GM19468 (cell line): ENCODE measurements at regions not wholly inside any gene's neighbourhood (a gene's known extent, or its start where the extent isn't known, plus 50 kb on each side); places are given as distances from the start of the nearest gene placed in this dataset.

ENCODE experiments used
- ATAC-seq: cut with Tn5 transposase; IDR thresholded peaks from one replicate; pipeline ENCODE4 v1.9.1; 2021; ENCODE audit warnings: mild to moderate bottlenecking, moderate library complexity, moderate number of reproducible peaks; ENCODE audit not compliant: unreplicated experiment; ENCODE audit errors: extremely low read depth

DNA sequence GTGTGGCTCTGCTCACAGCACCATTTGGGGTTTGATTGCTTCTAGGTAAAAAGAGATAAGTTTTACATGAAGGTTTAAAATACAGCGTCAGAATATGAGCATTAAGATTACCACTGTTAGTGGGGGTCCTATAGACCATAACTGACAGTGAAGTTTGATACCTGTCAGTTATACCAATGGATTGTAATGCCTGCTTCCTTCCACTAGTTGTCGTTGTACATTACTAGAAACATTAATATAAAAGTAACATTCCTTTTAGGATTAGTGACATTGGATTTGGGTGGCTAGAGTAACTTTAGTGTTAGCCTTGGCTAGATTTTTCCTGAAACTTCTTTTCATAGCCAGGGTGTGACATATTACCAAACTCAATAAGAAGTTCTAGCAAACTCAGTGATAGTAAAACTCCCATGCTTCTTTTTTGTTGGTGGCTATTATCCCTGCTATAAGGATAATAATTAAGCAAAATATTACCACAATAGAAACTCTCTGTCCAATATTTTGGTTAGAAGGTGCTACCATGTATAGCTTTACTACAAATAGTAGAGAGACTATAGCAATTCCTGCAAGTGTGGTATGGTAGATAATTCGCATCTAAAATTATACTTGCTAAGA, 57.1 kb downstream of the FAM181B start:
- no peak for ATAC-seq

DNA sequence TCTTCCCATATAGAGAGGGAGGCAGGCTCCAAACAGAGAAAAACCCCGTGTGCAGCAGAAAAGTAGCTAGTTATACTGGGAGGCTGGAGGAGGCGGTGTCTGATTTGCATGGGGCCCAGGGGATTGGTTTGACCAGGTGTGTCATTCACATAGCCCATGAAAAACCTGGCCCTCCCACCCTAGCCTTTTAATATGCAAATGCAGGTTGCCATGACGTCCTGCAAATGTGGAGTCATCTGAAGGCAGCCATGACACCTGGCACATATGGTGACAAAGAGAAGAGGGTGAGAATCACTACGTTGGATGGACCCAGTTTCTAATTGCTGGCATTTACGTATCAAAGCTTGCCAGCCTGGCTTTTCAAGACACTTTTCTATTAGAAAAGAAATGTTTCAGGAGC, 57.8 kb downstream of the FAM181B start:
- no peak for ATAC-seq

DNA sequence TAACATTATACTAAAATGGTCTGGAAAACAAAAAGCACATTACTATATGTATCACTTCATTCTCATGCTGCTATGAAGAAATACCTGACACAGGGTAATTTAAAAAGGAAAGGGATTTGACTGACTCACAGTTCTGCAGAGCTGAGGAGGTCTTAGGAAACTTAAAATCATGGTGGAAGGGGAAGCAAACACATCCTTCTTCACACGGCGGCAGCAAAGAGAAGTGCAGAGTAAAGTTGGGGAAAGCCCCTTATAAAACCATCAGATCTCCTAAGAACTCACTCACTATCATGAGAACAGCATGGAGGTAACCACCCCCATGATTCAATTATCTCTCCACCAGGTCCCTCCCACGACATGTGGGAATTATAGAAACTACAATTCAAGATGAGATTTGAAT, 60.0 kb downstream of the FAM181B start:
- ATAC-seq = no peak

DNA sequence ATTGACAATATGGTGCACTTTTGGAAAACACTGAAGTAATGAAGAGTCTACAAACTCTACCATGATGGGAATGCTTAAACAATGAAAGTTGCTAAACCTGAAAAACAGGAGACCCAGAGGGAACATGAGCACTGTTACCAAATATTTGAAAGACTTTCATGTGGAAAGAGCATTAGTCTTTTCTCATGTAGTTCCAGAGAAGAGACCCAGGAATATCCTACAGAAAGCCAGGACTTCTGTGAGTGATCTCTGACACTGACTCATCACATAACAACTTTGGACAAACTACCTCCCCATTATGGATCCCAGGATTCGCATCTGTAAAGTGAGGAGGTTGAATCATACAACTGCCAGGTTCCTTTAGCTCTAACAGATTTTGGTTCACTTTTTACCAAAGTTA, 62.2 kb downstream of the FAM181B start:
- no peak for ATAC-seq

DNA sequence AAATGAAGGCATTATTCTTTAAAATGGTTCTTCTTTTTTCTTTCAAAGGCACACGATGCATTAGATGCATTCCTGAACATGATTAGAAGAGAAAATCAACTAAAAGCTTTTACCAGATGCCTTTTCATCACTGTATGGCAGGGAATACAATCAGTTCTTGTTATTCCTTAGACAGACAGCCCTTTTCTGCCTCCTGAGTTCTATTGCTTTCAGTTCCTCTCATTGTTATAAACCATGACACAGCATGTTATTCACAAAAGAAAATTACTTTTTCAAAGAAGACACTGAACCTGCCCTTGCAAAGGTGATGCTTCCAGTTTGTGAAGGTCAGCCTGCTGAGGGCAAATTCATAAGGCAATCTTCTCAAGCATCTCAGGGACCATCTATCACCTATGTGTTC, 70.1 kb downstream of the FAM181B start:
- ATAC-seq = no peak

DNA sequence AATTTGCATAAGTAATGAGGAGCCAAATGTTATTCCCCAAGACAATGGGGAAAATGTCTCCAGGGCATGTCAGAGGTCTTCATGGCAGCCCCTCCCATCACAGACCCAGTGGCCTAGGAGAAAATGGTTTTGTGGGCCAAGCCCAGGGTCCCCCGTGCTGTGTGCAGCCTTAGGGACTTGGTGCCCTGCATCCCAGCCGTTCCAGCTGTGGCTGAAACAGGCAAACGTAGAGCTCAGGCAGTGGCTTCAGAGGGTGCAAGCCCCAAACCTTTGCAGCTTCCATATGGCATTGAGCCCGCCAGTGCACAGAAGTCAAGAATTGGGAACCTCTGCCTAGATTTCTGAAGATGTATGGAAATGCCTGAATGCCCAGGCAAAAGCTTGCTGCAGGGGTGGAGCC, 79.9 kb downstream of the FAM181B start:
- no peak for ATAC-seq

DNA sequence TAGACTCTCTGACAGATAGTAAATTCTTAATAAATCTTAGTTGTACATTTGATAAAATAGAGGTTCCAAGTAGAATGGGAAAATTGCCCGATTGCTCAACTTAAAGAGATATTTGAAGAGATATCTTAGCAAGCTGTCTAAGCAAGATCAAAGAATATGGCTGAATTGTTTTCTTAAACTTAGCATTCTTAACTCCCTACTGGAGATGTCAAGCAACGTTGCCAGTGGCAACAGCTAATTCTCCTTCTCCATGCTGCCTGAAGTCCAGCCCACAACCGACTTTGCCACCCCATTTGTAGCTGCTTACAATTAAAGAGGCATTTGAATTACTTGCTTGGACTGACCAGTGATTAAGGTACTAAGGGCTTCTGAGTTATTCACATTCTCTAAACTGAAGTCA, 94.4 kb downstream of the FAM181B start:
- ATAC-seq = no peak

DNA sequence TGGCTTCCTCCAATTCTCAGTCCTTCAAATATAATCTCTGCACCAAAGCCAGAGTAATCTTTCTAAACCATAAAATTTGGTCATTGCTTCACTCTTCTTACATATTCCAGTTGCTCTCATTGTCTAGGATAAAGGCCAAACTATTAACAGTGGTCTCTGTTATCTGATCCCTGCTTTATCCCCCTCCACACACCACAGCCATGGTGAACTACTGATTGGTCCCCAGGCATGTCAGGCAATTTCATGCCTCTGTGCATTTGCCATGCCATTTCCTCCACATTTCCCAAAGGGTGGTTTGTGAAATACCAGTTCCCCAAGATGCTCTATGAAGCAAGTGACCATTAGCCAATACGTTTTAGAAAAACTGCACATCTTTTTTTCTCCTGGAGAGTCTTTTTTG, 97.0 kb downstream of the FAM181B start:
- ATAC-seq = no peak

DNA sequence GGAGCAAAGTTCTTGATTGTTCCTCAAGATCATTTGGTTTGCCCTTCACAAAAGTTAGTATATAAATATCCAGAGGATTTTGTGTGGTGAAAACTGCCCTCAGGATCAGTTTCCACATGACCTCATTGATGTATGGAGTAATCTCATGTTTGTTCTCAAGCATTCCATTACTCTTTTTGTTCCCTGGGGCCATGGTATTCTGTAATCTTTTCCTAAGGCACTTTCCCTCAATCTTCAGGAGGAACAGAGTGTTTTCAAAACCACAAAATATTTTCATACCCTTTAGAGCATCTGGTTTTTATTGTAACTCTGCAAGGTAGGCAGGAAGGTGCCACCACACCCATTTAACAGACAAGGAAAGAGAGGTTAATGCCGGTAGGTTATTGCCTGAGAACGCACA, 99.6 kb downstream of the FAM181B start:
- no peak for ATAC-seq

DNA sequence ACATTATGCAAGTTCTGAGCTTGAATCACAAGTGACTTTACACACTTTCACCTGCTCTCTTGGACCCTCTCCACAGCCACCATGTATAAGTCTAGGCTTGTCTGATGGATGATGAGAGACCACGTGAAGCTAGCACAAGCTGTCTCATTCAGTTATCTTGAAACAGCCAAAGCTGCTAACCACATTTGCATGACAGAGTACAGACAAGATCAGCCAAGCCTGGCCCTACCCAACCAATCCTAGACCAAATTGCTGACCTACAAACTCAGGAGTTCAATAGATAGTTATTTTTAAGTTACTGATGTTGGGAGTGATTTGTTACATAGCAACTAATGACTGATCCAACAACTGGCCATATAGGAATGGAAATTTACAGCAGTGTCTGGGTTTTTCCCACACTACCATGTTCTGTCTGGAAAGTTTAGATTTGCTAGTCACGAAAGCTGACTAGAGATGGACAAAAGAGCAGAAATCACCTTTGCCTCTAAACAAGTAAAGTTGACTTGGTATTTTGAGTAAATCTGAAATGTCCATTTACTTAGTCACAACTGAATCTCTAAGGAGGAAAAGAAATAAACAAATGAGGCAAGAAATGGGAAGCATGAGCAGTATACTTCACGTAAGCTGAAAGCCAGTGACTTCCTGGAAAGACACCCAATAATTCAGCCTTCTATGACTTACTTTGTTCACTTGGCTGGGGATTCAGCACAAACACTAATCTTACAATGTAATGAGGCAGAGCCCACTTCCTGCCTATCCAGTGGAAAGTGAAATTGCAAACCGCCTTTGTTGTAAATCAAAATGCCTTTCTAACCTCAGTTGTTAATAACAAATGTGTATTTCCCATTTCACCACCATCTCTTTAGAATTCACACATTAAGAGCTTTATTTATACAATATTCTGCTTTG, 101.7 kb downstream of the FAM181B start:
- ATAC-seq = no peak

DNA sequence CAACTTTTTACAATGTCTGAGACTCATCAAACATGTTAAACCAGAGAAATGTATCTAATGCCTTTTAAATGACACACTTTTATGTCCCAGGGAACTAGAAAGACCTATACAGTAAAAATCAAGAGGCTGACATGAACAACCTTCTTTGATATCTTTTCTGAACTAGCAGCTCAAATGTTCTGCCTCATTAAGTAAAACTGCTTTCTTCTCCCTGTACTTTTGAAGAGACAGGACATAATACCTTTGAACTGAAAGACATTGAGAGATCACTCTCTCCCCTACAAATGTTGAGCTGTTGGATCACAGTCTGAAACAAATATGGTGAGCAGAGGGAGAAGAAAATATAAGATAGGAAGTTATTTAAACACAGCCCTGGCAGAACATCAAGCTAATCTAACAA, 123.0 kb downstream of the FAM181B start:
- ATAC-seq = no peak

DNA sequence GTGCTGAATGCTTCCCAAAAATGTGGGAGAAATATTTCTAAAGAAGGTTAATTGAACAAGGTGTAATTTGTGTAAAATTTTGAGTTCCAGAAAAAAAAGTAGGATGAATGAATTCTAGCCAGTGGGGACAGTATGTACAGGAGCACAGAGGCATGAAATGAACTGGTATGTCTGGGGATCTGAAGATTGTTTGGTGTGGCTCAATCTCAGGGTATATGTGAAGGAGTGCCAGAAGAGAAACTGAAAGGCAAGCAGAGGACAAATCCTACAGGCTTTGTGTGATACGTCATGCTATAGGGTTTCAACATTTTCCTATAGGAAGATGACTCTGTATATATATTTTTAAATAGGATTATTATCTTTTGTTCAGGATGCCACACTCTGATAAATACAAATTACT, 126.9 kb downstream of the FAM181B start:
- ATAC-seq = no peak

DNA sequence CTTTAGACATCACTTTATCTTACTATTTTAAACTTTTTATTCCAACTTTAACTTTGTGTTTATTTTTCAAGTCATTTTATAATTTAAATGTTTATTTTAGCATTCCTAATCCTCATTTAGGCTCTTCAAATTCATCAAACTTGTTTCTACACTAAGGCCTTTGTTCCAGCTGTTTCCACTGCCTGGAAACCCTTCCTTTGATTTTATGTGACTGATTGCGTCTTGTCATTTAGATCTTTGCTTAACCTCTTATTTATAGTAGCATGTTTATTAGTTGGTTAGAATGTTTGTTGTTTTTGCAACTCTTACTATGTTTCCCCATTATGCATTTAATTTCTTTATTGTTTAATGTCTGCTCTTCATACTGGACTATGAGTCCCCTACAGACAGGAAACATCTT, 132.0 kb downstream of the FAM181B start:
- ATAC-seq = no peak

DNA sequence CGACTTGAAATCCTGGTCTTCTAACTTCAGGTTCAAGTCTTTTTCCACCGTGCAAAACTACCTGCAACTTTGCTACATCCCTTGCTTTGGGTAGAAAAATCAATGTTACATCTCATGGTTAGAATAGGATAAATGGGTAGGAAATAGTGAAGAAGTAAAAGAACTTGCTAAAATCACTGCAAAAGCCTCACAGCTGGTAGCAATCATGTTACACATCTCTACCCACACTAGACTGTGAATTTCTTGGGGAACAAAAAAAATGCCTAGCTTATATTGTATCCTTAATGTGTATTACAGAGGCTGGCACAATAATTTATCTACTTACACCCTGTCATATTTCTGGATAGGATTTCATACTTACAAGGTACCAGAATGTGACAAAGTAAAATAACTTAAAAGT, 133.8 kb downstream of the FAM181B start:
- no peak for ATAC-seq

DNA sequence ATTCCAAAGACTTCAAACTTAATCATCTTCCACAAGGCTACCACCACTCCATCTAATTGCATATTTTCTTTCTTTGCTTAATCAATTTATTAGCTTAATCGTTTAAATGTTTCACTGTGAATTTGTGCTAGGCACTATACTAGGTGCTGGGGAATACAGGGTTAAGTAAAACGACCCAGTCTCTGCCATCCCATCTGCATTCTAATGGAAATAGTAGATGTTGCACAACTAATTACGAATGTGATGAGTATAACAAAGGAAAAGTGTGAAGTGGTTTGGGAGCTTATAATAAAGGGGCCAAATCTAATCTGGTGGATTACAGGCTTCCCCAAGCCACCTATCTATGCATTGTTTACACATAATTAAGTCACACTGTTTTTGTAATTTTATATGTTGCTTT, 147.1 kb downstream of the FAM181B start:
- ATAC-seq = no peak

DNA sequence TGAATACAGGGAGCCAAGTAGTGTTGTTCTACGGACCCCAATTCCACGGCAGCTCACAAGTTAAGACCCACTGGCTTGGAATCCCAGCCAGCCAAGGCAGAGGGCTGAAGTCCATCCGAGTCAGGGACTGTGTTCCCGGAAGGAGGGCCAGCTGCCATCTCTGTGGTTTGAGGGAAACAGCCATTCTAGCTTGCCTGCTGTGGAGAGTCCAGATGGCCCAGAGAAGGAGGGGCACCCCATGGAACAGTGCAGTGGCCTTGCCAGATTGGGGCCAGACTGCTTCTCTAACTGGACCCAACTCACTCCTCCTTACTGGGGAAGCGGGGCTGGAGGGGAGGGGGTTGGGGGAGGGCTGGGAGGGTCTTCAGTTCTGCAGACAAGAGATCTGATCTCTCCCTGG, 156.4 kb downstream of the FAM181B start:
- no peak for ATAC-seq

DNA sequence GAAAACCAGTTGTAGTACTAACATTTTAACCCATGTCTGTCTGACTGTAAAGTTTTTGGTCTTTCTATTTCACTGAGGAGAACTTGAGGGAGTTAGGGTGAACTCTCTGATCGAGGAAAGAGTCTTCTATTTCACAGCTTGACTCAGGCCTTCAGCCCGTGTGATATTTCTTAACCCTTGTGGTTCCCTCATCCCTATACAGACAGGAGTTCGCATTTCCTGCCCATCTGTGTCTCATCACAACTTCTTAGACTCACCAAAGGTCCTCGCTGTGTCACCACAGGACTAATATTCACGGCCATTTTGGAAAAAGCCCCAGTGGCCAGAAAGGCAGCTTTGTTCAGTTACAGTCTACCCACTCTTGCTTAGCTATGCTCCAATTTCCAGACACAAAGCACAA, 172.8 kb downstream of the FAM181B start:
- no peak for ATAC-seq

DNA sequence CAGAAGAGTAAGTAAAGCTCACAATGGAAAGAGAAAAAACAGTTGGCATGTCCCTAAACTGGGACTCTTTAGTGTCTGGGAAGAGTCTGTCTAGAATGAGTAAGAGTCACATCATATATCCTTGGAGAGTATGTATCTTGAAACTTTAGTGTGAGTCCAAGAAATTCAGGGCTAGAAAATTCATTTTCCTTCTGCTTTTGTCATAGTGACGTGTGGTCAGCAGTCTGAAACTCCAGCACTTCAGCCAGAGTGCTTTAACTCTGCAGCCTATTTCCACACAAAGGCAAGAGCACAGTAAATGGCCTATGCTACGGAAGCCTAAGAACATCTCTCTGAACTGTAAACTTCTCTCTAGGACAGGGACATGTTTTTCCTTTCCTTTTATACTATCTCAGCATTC, 174.1 kb downstream of the FAM181B start:
- no peak for ATAC-seq

DNA sequence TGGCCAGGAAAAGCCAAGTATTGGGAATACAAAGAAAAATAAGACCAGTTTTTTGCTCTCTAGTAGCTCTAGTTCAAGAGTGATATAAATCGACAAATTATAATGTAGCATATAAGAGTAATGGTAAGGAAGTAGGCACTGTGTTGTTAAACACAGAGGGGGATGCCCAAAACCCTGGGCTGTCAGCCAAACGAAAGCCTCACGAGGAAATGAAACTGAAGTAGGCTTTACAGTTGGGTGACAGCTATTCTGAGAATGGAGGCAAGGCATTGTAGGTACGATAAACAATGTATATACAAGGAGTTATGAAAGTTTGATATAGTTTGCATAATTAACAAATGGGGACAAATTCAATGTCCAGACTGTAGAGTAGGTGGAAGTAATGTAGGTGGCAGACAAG, 176.4 kb downstream of the FAM181B start:
- peak; percentile 99 for ATAC-seq

DNA sequence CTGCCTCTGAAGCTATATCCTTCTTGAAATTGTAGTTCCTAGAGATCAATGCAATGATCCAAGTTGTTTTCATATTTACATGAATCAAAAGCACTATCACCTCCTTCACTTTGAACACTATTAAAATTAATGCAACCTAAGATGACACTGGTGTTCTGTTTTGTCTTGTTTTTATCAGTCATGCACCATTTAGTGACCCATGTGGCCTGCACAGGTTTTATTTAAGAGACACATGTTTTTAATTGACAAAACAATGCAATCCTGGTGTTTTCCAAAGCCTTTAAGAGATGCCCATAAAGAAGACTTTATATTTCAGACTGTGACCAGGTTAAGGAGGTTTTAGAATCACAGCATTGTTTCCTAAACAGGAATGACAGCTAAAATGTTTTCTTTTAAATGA, 177.5 kb downstream of the FAM181B start:
- ATAC-seq = no peak

DNA sequence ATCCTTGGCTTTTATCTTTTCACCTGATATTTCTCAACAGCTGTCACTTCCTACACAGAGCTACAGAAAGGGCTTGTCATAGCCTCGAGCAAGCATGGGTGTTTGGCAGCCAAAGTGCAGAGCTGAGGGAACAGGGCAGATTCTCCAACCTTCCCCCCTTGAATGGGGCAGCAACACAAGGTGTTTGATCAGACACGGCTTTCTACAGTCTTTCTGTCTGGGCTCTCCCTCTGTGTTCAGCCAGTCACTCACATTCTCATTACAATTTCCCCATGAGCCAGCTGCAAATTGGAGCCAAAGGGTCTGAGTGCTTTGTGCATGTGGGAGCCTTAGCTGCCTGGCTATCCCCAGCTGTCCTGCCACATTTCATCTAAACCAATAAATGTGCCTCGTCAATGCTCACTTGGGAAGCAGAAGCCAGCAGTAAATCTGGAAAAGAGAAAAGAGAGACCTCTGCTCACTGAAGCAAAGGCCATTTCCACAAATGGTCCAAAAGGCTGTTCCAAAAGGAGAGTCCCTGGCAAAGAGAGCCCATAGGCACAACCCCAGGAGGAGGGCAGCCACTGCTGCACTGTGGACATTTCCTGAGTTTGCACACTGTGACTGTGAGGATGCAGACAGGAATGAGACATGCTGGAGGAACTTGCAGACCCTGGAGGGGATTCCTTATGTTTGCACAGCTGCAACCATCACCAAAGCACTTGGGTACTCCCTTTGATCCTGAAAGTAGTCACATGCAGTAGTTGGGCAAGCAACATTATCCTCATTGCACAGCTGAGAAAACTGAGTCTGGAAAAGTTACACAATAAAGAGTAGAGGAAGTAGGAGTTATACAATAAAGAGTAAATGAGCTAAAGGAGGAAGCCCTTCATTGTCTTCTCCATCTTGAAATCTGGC, 186.8 kb downstream of the FAM181B start:
- no peak for ATAC-seq
